ENCODE measurements at regions not wholly inside any gene's neighbourhood (a gene's known extent, or its start where the extent isn't known, plus 50 kb on each side); places are given as distances from the start of the nearest gene placed in this dataset.
"Not testable (repeated sequence)": the region's sequence is repeated elsewhere in the genome, so short reads cannot be mapped to it uniquely, and the experiment has no call there.

GRCh38 chr15:69673291-69673881 lies 220.8 kb downstream of the RPLP1 start:
- no peak for DNase-seq (ENCODE audit: low read depth)

- DNase-seq (ENCODE audit: low read depth), result no peak
Observed at GRCh38 chr15:69675731-69676130, 223.1 kb downstream of the RPLP1 start.

GRCh38 chr15:69677403-69677802 lies 224.8 kb downstream of the RPLP1 start:
- DNase-seq (ENCODE audit: low read depth), result no peak

GRCh38 chr15:69679623-69680228 lies 227.1 kb downstream of the RPLP1 start:
- no peak for DNase-seq (ENCODE audit: low read depth)

GRCh38 chr15:69684823-69685222 lies 232.2 kb downstream of the RPLP1 start:
- DNase-seq (ENCODE audit: low read depth), result not testable (repeated sequence)

- no peak for DNase-seq (ENCODE audit: low read depth)
Observed at GRCh38 chr15:69685512-69686452, 233.2 kb downstream of the RPLP1 start.

GRCh38 chr15:69686626-69687025 lies 234.0 kb downstream of the RPLP1 start:
- DNase-seq (ENCODE audit: low read depth), result no peak

GRCh38 chr15:69689133-69689532 lies 236.5 kb downstream of the RPLP1 start:
- no peak for DNase-seq (ENCODE audit: low read depth)

- no peak for DNase-seq (ENCODE audit: low read depth)
Observed at GRCh38 chr15:69691307-69692015, 238.8 kb downstream of the RPLP1 start.

- no peak for DNase-seq (ENCODE audit: low read depth)
Observed at GRCh38 chr15:69692342-69692741, 239.7 kb downstream of the RPLP1 start.

GRCh38 chr15:69693059-69693458 lies 240.4 kb downstream of the RPLP1 start:
- no peak for DNase-seq (ENCODE audit: low read depth)

- no peak for DNase-seq (ENCODE audit: low read depth)
Observed at GRCh38 chr15:69696946-69697345, 244.3 kb downstream of the RPLP1 start.

GRCh38 chr15:69697916-69698315 lies 245.3 kb downstream of the RPLP1 start:
- no peak for DNase-seq (ENCODE audit: low read depth)

- no peak for DNase-seq (ENCODE audit: low read depth)
Observed at GRCh38 chr15:69699096-69699495, 246.5 kb downstream of the RPLP1 start.

GRCh38 chr15:69700380-69700779 lies 247.8 kb downstream of the RPLP1 start:
- DNase-seq (ENCODE audit: low read depth), result no peak

GRCh38 chr15:69701198-69701597 lies 248.6 kb downstream of the RPLP1 start:
- no peak for DNase-seq (ENCODE audit: low read depth)

GRCh38 chr15:69703532-69704187 lies 251.0 kb downstream of the RPLP1 start:
- DNase-seq (ENCODE audit: low read depth), result no peak

GRCh38 chr15:69704229-69704628 lies 251.6 kb downstream of the RPLP1 start:
- DNase-seq (ENCODE audit: low read depth), result no peak

GRCh38 chr15:69704700-69705099 lies 252.1 kb downstream of the RPLP1 start:
- no peak for DNase-seq (ENCODE audit: low read depth)

GRCh38 chr15:69706353-69707097 lies 253.9 kb downstream of the RPLP1 start:
- DNase-seq (ENCODE audit: low read depth), result no peak

- DNase-seq (ENCODE audit: low read depth), result not testable (repeated sequence)
Observed at GRCh38 chr15:69707241-69707640, 254.6 kb downstream of the RPLP1 start.
